Fibroblast of lung (primary cell): ENCODE measurements at regions not wholly inside any gene's neighbourhood (a gene's known extent, or its start where the extent isn't known, plus 50 kb on each side); places are given as distances from the start of the nearest gene placed in this dataset.

Experiments
- DNase-seq, 2 donors: peaks; one replicate each; pipeline versions ENCODE4 v3.0.0 to v3.0.0-alpha.2; 2010; ENCODE audit warnings: low read depth in 2 of 2
- H2AFZ ChIP-seq: 2 replicates; pipeline ENCODE4 v1.5.1; 2012; ENCODE audit warnings: low read length, control low read depth, inconsistent platforms
- H3K27ac ChIP-seq: 2 replicates; pipeline ENCODE4 v1.5.1; 2011; ENCODE audit warnings: low read length, control low read depth; ENCODE audit not compliant: insufficient read depth
- H3K27me3 ChIP-seq: 2 replicates; pipeline ENCODE4 v1.5.1; 2011; ENCODE audit warnings: mild to moderate bottlenecking, low read length; ENCODE audit not compliant: control insufficient read depth, insufficient read depth
- H3K36me3 ChIP-seq: 2 replicates; pipeline ENCODE4 v1.5.1; 2011; ENCODE audit warnings: low read length; ENCODE audit not compliant: control insufficient read depth, insufficient read depth
- H3K4me1 ChIP-seq: 2 replicates; pipeline ENCODE4 v1.5.1; 2011; ENCODE audit warnings: low read length; ENCODE audit not compliant: control insufficient read depth, insufficient read depth; ENCODE audit errors: extremely low read depth
- H3K4me2 ChIP-seq: 2 replicates; pipeline ENCODE4 v1.5.1; 2011; ENCODE audit warnings: low read length, control low read depth; ENCODE audit not compliant: insufficient read depth; ENCODE audit errors: extremely low read depth
- H3K4me3 ChIP-seq, 4 experiments: fragments of 200-600 bp in 1 of 4; sonication (generic) in 1 of 4; replicated peaks in 1 of 4; 2 replicates each; pipeline ENCODE4 v1.5.1; 2011 to 2016; ENCODE audit warnings: low read length in 4 of 4, low read depth in 3 of 4, mild to moderate bottlenecking in 3 of 4, control low read depth in 2 of 4, inconsistent platforms in 1 of 4, mixed read lengths in 1 of 4; ENCODE audit not compliant: insufficient read depth in 1 of 4; ENCODE audit errors: control extremely low read depth in 1 of 4
- H3K79me2 ChIP-seq: 2 replicates; pipeline ENCODE4 v1.5.1; 2012; ENCODE audit warnings: mild to moderate bottlenecking, low read length, inconsistent platforms; ENCODE audit not compliant: control insufficient read depth, insufficient read depth
- H3K9ac ChIP-seq: 2 replicates; pipeline ENCODE4 v1.5.1; 2011; ENCODE audit warnings: mild to moderate bottlenecking, low read length, control low read depth; ENCODE audit not compliant: insufficient read depth
- H3K9me3 ChIP-seq: 2 replicates; pipeline ENCODE4 v1.5.1; 2012; ENCODE audit warnings: low read depth, low read length; ENCODE audit not compliant: control insufficient read depth, insufficient read depth
- H4K20me1 ChIP-seq: 2 replicates; pipeline ENCODE4 v1.5.1; 2011; ENCODE audit warnings: low read length; ENCODE audit not compliant: control insufficient read depth, insufficient read depth; ENCODE audit errors: extremely low read depth
- EZH2 ChIP-seq: IDR thresholded peaks from 2 replicates; pipeline ENCODE4 v1.5.1; 2012; ENCODE audit warnings: low read length, control low read depth, mild to moderate bottlenecking; ENCODE audit errors: missing control alignments
- TF ChIP-seq, protein P1 (sequence below), 2 donors: IDR thresholded peaks in 1 of 2; conservative IDR thresholded peaks in 1 of 2; 1 replicate in 1 of 2; 2 replicates in 1 of 2; pipeline ENCODE4 v1.5.1; 2011 to 2012; ENCODE audit warnings: low read length in 2 of 2, control low read depth in 1 of 2, inconsistent platforms in 1 of 2, low read depth in 1 of 2, mild to moderate bottlenecking in 1 of 2

DNA sequence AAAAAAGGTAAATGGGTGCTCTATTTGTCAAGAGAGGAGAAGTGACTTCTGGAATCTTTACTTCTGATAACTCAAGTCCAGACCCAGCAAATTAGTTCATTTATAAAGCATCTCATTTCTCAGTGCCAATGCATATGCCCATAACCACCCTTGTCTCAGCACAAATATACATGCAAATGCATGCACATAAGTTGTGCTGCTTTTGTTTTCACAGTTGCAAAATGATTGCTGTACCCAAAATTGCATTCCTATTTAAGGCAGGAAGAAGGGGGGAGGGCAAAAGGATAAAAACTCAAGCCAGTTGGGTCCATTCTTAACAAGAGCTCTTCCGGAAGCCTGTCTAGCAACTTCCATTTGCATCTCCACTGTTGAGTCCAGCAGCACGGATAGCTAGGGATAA lies 61.3 kb upstream of the FAM20A start:
- no peak overlapping the region for H3K4me3 ChIP-seq
- DNase-seq = no peak
- no peak overlapping the region for H3K27ac ChIP-seq
- H4K20me1 ChIP-seq = no peaks in the 10 kb centered on the region
- no peak overlapping the region for H3K4me2 ChIP-seq
- H3K9me3 ChIP-seq = no peaks in the 10 kb centered on the region
- no peaks in the 10 kb centered on the region for H3K4me1 ChIP-seq
- H3K79me2 ChIP-seq = no peaks in the 10 kb centered on the region
- no peaks in the 10 kb centered on the region for H3K27me3 ChIP-seq
- no peak overlapping the region for H3K9ac ChIP-seq
- H2AFZ ChIP-seq = no peak overlapping the region
- H3K36me3 ChIP-seq = no peaks in the 10 kb centered on the region
- no peak for TF ChIP-seq EZH2
- TF ChIP-seq, protein P1, sequence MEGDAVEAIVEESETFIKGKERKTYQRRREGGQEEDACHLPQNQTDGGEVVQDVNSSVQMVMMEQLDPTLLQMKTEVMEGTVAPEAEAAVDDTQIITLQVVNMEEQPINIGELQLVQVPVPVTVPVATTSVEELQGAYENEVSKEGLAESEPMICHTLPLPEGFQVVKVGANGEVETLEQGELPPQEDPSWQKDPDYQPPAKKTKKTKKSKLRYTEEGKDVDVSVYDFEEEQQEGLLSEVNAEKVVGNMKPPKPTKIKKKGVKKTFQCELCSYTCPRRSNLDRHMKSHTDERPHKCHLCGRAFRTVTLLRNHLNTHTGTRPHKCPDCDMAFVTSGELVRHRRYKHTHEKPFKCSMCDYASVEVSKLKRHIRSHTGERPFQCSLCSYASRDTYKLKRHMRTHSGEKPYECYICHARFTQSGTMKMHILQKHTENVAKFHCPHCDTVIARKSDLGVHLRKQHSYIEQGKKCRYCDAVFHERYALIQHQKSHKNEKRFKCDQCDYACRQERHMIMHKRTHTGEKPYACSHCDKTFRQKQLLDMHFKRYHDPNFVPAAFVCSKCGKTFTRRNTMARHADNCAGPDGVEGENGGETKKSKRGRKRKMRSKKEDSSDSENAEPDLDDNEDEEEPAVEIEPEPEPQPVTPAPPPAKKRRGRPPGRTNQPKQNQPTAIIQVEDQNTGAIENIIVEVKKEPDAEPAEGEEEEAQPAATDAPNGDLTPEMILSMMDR (conservative IDR thresholded peaks at IDR 0.05 in 1 of 2, IDR thresholded peaks at IDR 0.05 in 1 of 2; ENCODE audit: low read depth in 1 of 2, low read length in 2 of 2) = no peak

- DNase-seq = no peak
- Histone ChIP-seq H3K4me1 (no peaks in the 10 kb centered on the region), H3K9me3 (no peaks in the 10 kb centered on the region), H3K27ac (no peak overlapping the region), H3K27me3 (no peaks in the 10 kb centered on the region), H3K79me2 (no peaks in the 10 kb centered on the region), H3K36me3 (no peaks in the 10 kb centered on the region), H3K9ac (no peak overlapping the region), H4K20me1 (no peaks in the 10 kb centered on the region), H3K4me3 (no peak overlapping the region), H3K4me2 (no peak overlapping the region), H2AFZ (no peak overlapping the region)
- TF ChIP-seq, protein P1 (conservative IDR thresholded peaks at IDR 0.05 in 1 of 2, IDR thresholded peaks at IDR 0.05 in 1 of 2; ENCODE audit: low read depth in 1 of 2, low read length in 2 of 2) = no peak
- no peak for TF ChIP-seq EZH2
Observed at GRCh38 chr17:68662037-68662432, 60.9 kb upstream of the FAM20A start.

GRCh38 chr17:68661265-68662036 lies 60.3 kb upstream of the FAM20A start:
- Histone ChIP-seq H2AFZ (no peak overlapping the region), H3K9me3 (no peaks in the 10 kb centered on the region), H3K4me1 (no peaks in the 10 kb centered on the region), H3K36me3 (no peaks in the 10 kb centered on the region), H3K4me2 (no peak overlapping the region), H3K9ac (no peak overlapping the region), H3K79me2 (no peaks in the 10 kb centered on the region), H3K27ac (no peak overlapping the region), H4K20me1 (no peaks in the 10 kb centered on the region), H3K27me3 (no peaks in the 10 kb centered on the region), H3K4me3 (no peak overlapping the region)
- no peak for TF ChIP-seq EZH2
- TF ChIP-seq, protein P1 (conservative IDR thresholded peaks at IDR 0.05 in 1 of 2, IDR thresholded peaks at IDR 0.05 in 1 of 2; ENCODE audit: low read depth in 1 of 2, low read length in 2 of 2) = no peak
- DNase-seq = no peak
